ENCODE measurements at regions not wholly inside any gene's neighbourhood (a gene's known extent, or its start where the extent isn't known, plus 50 kb on each side); places are given as distances from the start of the nearest gene placed in this dataset.

GRCh38 chr3:86797946-86798345 is 193.0 kb downstream of the VGLL3 start:
- DNase-seq (no peak), FAIRE-seq (no peak), ATAC-seq (no peak)
- no peak overlapping the region for H3K27ac ChIP-seq
- TF ChIP-seq CTCF (IDR thresholded peaks at IDR 0.05): no peak
- no peaks in the 10 kb centered on the region for H3K4me1 ChIP-seq
- H3K9me3 ChIP-seq: no peaks in the 10 kb centered on the region
- WGBS, 2 donors: 67 to 71% methylated on average over 1 of the region's 1 CpG
- no peak overlapping the region for H3K4me3 ChIP-seq
- intact Hi-C loops (cut with DNase I): no loop called here
- H3K27me3 ChIP-seq: no peaks in the 10 kb centered on the region
- H3K36me3 ChIP-seq: no peaks in the 10 kb centered on the region

- H3K4me1 ChIP-seq: no peaks in the 10 kb centered on the region
- no peaks in the 10 kb centered on the region for H3K36me3 ChIP-seq
- FAIRE-seq: no peak
- DNase-seq: no peak
- WGBS, 2 donors: 52% methylated on average over 3 of the region's 3 CpGs
- H3K4me3 ChIP-seq: no peak overlapping the region
- H3K27ac ChIP-seq: peak overlapping the region in 2 of 4 donors; percentile 10 to 45
- intact Hi-C loops (cut with DNase I): no loop called here
- no peak for TF ChIP-seq CTCF (IDR thresholded peaks at IDR 0.05)
- ATAC-seq: peak in 1 of 4 donors; percentile 22
- no peaks in the 10 kb centered on the region for H3K9me3 ChIP-seq
- no peaks in the 10 kb centered on the region for H3K27me3 ChIP-seq
Measured at GRCh38 chr3:86794361-86795065, 196.4 kb downstream of the VGLL3 start.

GRCh38 chr3:86793786-86794185 is 197.2 kb downstream of the VGLL3 start:
- no peak for DNase-seq
- Histone ChIP-seq H3K9me3 (no peaks in the 10 kb centered on the region), H3K36me3 (no peaks in the 10 kb centered on the region)

GRCh38 chr3:86792316-86792715 is 198.6 kb downstream of the VGLL3 start:
- FAIRE-seq: no peak
- intact Hi-C loops (cut with DNase I): no loop called here

More at GRCh38 chr3:86793786-86794185, 197.2 kb downstream of the VGLL3 start:
- intact Hi-C loops (cut with DNase I): no loop called here
- FAIRE-seq (peak; percentile 86), ATAC-seq (peak; percentile 43 to 89 (median 78))
- no peaks in the 10 kb centered on the region for H3K27me3 ChIP-seq
- 51 to 58% methylated on average over 1 of the region's 1 CpG for WGBS, 2 donors
- no peak overlapping the region for H3K4me3 ChIP-seq
- no peaks in the 10 kb centered on the region for H3K4me1 ChIP-seq
- no peak for TF ChIP-seq CTCF (IDR thresholded peaks at IDR 0.05)
- peak overlapping the region in 1 of 4 donors; percentile 10 for H3K27ac ChIP-seq

More at GRCh38 chr3:86792316-86792715, 198.6 kb downstream of the VGLL3 start:
- Histone ChIP-seq H3K27me3 (no peaks in the 10 kb centered on the region), H3K9me3 (no peaks in the 10 kb centered on the region), H3K4me1 (no peaks in the 10 kb centered on the region), H3K36me3 (no peaks in the 10 kb centered on the region), H3K4me3 (no peak overlapping the region), H3K27ac (no peak overlapping the region)
- ATAC-seq: no peak
- no peak for DNase-seq
- TF ChIP-seq CTCF (IDR thresholded peaks at IDR 0.05): no peak
